NCI-H1092 (cell line): ENCODE measurements at regions not wholly inside any gene's neighbourhood (a gene's known extent, or its start where the extent isn't known, plus 50 kb on each side); places are given as distances from the start of the nearest gene placed in this dataset.

Experiments
- DNase-seq: peaks from one replicate; lab custom pipeline; 2025; lab: John Stamatoyannopoulos, UW

DNA sequence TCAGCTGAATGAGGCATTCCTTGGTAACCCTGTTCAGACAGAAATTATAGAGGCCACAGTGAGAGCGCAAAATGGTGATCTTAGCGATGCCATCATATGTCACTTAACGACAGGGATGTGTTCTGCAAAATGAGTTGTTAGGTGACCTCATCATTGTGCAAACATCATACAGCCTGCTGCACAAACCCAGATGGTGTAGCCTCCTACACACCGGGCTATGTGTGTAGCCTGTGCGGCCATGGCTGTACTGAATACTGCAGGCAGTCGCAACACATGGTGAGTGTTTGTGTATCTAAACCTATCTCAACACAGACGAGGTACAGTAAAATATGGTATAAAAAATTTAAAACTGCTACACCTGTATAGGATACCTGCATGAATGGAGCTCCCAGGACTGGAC, 234.1 kb upstream of the PMEPA1 start:
- no peak for DNase-seq

DNA sequence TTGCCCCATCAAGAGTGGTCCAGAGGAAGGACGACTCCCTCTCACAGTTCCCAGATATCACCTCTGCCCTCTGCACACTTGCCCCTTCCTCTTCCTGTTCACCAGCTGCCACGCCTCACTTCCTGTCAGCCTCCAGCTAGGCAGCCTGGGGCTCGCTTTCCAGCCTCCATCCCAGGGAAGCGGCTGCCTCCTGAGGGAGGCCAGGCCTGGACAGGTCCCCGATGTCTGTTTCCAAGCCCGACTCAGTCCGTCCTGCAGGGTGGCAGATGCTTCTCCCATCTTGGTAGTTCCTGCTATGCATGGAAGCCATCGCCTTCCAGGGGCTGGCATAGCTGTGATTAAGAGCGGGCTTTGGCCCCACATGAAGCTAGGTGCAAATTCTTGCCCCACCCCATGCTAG, 233.5 kb upstream of the PMEPA1 start:
- DNase-seq = no peak

DNA sequence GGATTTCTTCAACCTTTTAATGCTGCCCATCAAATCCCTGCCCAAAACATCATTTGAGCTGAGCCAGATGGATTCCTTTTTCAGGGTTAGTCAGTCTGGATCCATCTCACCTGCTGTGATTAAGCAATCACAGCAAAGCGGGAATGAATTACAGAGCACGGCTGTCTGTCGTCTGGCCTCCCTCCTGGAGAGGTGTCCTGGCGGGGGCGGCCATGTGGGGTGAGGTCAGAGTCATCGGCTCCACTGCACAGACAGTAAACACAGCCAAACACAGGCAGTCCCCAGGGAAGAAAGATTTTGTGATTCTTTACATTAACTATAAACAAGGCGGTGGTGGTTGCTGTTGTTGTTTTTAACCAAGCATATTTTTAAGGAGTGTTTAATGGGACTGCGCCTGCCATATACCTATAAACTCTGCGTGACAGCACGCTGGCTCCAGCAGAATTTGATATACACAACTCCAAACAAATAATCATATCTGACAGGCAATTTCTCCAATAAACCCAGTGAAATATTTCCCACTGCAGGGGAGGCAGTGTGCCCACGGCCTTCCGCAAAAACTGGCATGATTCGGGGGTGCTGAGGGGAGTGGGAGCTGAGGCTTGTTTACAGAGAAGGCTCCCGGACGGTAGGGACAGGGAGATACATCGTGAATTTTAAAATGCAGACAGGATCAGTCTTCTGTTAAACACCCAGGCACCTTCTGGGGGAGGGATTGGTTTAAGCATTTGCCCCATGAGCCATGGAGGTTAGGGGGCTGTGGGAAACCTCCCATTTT, 232.0 kb upstream of the PMEPA1 start:
- no peak for DNase-seq

DNA sequence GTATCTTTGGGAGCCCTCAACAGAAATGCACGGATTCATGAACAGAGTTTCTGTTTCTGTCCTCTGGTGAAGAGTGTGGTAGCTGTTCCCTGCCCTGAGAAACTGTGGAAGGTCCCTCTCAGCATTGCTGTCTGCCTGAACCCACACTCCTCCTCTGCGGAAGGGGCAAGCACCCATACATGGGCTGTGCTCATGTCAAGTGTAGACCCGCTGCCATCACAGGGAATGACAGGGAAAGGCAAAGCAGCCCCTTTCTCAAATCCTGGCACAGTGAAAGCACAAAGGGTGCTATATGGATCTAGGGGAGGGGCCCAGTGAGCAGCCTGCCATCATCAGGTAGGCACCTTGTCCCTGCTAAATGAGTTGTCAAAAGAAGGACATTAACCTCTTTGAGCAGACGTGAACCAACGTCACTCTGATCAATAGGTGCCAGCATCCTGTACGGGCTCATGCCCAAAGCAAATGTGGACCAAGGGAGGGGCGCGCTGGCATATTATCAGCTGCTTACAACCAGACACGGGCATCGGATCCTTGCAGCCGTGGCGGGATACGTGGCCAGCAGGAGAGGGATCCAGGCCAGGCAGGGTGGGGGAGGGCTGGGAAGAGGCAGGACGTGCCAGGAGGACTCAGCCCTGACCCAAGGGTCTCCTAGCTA, 231.2 kb upstream of the PMEPA1 start:
- no peak for DNase-seq

DNA sequence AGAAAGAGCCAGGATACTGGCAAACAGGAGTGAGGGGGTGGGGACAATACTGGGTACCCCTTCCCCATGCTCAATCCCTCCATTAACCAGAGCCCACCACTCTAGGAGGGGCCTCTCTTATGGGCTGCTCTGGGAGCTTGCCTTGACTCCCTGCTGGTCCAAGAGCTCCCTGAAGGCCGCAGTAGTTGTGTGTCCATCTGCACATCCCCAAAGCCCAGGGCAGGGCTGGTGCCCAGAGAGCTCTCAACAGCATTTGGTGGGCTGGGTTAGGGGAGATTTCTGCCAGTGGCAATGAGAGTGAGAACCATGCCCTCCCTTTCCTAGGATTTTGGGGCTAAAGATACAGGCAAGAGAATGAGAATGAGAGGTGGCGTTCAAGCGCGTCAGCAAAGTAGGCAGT, 230.6 kb upstream of the PMEPA1 start:
- DNase-seq = no peak

DNA sequence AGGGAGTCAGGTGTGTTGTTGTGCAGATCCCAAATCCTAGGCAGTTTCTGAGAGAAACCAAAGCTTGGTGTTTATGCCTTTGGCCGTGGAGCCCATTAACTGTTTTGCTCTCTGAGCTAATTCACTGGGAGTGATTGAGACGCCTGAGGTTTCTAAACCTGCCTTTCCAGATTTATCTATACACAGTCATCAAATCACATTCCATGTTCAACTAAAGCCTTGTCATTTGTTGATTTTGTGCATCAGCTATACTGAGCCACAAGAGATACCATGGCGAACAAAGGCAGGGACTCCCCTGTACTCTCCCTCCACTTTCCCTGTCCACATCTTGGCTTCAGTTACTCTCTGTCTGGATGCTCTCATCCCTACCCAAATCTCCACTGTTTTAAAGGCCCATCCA, 229.7 kb upstream of the PMEPA1 start:
- DNase-seq = no peak

DNA sequence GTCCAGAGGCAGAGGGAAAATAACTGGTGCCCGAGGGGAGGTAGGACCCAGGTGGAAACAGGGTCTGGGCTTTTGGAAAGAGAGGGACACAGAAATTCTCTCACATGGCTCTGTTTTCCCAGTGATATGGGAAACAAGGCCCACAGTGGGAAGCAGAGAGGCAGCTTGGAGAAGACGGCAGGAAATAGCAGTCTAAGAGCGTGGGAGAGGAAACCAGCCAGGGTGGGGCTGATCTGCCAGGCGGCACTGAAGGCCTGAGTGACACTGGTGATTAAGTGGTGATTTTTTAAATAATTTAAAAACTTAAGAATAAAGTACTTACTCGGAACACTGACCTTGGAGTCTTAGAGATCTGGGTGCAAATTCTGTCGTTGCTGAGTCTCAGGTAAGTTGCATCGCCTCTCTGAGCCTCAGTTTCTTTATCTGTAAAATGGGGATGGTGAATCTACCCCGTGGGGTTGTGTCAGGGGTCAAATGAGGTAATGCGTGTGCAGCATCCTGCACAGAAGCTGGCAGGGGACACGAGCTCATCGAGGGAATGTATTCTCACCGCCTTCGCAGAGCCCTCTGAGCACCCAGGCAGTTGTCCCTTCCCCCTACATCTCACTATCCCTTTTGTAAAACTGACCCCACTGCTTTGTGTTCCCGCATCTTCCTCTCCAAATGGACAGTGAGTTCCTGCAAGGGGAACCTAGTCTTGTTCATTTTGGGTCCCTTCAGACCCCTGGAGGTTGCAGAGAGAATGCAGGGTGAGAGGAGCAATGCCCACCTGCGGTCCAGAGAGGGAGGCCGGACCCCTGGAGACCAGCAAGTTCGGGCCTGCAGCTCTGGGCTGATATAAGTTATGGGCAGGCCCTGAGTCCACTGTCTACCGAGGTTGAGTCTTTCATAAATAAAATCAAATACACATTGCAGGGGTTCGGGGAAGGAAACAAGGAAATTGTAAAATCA, 228.6 kb upstream of the PMEPA1 start:
- no peak for DNase-seq

DNA sequence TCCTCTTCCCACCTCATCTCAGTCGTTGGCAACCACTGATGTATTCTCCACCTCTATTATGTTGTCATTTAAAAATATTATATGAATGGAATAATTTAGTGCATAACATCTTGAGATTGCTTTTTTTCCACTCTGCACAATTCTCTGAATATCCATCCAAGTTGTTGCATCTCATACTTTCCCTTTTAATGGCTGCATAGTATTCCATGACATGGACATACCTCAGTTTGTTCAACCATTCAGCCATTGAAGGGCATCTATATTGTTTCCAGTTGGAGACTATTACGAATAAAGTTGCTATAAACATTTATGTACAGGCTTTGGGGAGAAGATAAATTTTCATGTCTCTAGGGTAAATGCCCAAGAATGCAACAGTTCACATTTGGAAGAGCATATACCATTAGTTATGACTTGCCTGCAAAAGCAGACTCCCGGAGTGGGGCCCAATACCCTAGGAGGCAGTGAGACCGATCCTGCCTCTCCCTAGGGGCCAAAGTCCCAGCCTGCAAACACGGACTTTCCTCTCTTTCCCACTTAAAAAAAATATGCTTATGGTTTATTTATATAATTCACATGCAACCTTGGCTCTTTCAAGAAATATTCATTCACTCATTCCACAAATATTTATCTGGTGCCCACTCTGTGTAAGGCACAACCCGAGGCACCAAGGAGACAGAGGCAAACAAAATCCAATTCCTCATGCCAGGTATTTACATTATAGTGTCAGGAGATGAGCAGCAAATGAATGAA, 227.0 kb upstream of the PMEPA1 start:
- no peak for DNase-seq

DNA sequence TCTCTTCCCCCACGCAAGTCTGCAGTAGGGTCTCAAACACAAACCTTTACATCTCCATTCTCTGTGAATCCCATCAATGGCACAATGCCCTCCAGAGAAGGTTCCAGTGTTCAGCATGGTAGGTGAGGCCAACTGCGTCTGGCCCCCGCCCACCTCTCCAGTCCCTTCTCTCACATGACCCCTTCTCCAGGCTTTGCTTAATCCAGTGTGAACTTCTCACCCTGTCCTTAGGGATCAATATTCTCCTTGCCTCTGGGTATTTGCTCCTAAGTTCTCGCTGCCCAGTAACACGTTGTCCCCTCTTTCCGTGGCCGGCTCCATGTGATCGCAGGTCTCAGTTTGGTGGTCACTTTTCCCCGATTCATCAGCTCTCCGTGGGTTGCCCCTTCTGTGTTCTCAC, 225.1 kb upstream of the PMEPA1 start:
- no peak for DNase-seq

DNA sequence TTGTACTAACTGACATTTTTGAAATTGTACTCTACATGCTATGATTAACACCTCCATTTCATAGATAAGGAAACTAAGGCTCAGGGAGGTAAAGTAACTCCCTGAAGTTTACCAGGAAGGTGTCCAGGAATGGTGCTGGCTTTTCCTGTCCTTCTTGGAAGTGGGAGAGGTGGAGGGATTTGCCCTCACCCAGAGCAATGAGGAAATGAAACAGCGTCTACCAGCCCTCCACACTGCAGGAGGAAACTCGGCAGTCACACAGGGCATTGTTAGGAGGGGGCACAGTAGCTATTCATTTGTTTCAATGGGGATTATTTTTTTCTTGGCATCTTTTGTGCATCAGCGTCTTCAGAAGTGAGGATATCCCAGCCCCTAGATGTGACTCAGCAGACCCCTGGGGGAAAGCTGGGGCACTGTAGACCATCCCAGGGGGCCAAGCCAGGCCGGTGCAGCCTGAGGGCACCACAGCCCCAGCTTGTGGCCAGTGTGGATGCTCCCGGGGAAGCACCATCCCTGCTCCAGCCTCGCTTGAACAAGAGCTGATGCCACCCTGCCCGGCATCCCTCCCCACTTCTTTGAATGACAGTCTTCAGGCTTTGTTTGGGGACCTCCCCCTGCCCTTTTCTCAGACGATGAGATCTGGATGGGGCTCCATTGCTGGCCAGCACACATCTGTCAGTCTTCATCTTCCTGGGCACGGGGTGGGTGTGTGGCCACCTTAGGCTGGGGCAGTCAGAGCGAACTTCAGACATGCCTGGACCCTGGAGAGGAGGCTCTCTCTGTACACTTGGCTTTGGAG, 224.4 kb upstream of the PMEPA1 start:
- DNase-seq = no peak

DNA sequence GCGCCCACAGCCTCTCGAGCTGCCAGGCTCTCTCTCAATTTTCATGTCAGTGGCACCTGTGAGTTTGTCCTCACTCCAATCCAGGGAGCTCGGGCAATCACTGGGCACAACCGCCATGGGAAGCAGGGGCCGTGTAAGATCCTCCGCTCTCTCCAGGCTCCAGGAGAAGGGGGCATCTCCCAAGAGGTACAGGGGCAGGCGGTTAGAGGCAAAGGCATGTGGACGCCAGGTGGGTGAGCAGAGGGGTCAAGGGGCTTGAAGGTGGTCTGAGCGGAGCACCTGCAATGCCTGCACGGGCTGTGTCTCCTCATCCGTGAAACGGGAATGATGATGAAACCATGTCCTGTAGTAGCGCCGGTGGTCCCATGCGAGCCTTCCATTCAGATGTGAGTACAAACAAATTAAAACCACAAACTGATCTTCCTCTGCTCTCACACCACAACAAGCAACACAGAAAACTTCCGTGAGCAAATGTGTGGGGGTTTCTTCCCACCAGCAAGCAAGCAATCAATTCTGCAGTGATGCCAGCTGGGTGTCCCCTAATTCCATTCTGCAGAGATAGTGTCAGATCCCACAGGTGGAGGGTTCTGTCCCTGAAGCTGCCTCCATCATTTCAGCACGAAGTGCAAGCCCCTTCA, 222.5 kb upstream of the PMEPA1 start:
- no peak for DNase-seq

DNA sequence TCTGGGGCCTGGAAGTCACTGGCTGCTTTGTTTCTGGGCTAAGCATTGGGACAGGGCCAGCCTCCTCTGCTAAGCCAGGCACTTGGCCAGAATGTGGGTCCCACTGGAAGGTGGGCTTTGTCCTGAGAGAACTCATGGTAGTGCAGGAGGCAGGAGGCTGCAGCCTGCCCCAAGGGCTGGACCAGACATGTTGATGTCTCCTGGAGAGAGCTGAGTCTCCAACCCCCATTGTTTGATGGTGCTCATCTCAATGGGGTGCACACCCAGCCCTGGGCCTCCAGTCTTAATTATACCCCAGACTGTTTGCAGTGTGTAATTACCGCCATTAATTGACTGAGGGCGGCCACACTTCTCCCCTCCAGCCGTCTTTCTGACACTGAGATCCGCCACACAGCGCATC, 220.5 kb upstream of the PMEPA1 start:
- no peak for DNase-seq

DNA sequence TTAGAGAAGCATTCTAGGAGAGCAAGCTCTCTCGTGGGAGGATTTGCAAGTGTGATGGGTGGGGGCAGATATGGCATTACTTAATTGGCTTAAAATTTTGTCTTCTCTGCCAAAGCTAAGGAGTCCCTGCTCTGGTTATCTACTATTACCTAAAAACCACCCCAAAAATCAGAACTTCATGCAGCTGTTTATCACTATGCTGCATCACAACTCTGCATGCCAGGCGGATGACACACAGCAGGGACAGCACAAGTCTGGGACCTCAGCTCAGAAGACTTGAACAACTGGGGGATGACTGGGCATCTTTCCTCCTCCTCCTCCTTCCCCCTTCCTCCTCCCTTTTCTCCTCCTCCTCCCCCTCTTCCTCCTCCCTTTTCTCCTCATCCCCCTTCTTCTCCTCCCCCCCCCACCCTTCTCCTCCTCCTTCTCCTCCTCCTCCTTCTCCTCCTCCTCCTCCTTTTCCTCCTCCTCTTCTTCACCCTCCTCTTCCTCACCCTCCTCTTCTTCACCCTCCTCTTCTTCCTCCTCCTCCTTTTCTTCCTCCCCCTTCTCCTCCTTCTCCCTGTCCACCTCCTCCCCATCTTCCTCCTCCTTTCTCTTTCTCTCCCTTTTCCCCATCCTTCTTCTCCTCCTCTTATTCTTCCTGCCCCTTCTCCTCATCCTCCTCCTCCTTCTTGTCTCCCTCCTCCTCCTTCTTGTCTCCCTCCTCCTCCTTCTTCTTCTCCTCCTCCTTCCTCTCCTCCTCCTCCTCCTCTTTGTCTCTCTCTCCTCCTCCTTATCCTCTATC, 218.6 kb upstream of the PMEPA1 start:
- DNase-seq = no peak

DNA sequence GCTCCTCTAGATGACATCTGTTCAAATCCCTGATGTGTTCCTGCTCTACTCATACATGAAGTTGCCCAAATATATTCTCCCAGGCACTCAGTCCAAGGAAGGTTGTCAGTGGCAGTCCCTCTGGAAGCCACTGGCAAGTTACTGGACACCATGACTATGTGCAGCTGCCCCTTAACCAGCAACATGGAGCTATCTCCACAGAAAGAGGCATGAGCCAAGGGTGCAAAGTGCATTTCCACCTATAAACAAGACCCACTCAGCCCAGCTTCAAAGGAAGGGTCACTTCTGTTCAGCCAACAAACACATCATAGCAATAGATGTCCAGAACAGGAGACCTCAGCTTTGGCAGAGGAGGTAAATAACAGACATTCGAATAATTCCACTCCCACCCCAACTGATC, 217.6 kb upstream of the PMEPA1 start:
- DNase-seq = no peak

DNA sequence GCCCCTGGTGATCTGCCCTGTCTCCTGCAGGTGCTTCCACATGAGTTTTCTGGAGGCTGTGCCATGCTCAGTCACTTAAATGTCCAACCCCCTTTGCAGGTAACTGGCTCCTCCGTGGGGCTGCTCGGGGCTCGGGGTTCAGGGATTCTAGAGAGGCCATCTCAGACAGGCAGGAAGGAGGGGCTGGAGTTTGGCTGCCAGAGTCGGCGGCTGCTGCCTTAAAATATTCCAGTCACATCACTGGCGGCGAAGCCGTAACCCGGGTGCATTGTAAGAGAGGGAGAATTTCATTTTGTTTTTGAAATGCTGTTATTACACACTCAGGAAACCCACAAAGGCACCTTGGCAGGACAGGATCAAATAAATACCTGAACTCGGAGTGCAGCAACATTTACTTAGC, 212.9 kb upstream of the PMEPA1 start:
- DNase-seq = no peak

DNA sequence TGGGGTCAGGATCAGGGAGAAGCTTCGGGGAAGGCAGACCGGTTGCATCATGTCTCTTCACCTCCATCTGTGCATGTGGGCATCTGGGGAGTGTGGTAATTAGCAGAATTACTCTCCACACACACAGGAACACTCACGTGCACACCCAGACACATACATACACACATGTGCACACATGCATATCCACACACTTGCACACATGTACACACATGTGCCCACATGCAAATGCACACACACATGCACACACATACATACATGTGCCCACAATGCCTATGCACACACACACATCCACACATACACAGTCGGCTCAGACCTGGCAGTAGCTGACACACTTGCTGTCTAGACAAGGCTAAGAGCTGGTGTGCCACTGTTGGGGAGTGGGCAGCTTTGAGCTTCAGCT, 212.3 kb upstream of the PMEPA1 start:
- no peak for DNase-seq

DNA sequence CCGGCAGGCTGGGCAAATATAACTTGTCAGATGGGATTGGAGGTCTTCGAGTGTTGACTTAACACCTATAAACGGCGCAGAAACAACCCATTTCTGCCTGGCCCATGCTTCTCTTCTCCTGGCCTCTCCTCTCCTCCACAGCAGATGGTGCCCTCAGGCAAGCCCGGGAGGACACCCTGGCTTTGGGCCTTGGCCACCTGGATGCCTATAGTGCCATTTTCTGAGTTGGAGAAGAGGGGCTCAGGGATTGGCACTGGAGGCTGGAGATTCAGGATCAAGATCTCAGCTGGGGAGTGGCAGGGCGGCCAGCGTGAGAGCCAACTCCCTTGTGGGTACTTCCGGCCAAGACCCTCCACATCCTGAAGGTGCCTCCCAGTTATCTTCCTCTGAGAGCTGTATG, 211.9 kb upstream of the PMEPA1 start:
- no peak for DNase-seq

DNA sequence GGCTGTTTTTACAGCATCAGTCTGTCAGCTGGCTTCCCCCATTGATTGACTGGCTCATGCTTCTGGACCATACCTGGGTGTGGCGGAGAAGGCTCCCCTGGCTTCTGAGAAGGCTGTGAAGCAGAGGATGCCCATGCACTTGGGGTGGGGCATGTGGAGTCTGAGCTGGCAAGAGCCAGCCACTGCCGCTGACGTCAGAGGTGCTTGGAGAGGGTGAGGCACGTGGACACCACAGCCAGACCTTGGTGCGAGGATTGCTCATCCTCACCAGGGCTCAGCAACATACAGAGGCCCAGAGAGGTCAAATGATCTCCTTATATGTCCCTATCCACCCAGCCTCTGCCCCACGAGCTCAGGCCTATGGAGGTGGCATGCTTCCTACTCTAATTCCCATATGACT, 211.2 kb upstream of the PMEPA1 start:
- DNase-seq = no peak

DNA sequence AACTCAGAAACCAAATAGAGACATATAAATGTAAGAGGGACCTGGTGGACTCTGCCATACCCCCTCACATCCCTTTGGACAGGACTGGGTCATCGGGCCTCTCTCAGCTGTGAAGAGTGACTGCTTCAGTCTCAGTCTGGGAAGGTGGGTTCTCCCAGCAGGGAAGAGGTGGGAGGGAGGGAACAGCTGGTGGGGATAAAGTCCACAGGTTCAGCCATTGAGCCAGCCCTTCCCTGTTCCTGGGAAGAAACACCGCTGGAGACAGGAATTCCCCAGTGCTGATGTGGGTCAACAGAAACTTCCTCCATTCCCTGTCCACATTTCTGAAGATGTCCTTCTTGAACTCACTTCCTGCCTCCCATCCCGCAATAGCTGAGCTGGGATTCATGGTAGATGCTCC, 209.2 kb upstream of the PMEPA1 start:
- no peak for DNase-seq

DNA sequence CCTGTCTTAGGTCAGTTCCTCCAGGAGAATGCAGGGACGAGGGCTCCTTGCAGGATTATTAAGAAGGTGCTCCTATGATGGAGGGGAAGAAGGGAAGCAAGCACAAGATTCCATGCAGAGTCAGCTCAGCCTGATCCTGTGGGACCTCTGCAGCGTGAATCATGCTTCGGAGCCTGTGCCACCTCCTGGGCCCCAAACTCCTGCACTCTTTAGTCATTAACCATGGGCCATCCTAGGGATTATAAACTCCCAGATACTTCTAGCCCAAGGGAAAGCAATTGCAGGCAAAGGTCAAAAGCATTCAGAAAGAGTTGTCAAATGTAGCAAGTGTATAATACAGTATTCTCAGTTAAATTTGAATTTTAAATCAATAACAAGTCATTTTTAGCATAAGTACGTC, 208.7 kb upstream of the PMEPA1 start:
- no peak for DNase-seq
